Trophoblast cell (in vitro differentiated cells and primary cell): ENCODE measurements at regions not wholly inside any gene's neighbourhood (a gene's known extent, or its start where the extent isn't known, plus 50 kb on each side); places are given as distances from the start of the nearest gene placed in this dataset.

Experiments used
- DNase-seq, 2 donors: peaks; one replicate each; pipeline ENCODE4 v3.0.0-alpha.2; 2016
- H2AFZ ChIP-seq: 2 replicates; pipeline ENCODE4 v1.6.1; 2013; ENCODE audit warnings: low read length, moderate library complexity, mild to moderate bottlenecking; ENCODE audit not compliant: insufficient read depth, poor library complexity
- H2AK5ac ChIP-seq: 2 replicates; pipeline ENCODE4 v1.6.1; 2013; ENCODE audit warnings: mild to moderate bottlenecking, low read length
- H2BK120ac ChIP-seq: 2 replicates; pipeline ENCODE4 v1.6.1; 2013; ENCODE audit warnings: low read length, mild to moderate bottlenecking, moderate library complexity; ENCODE audit not compliant: insufficient read depth, poor library complexity
- H2BK12ac ChIP-seq: 2 replicates; pipeline ENCODE4 v1.6.1; 2013; ENCODE audit warnings: mild to moderate bottlenecking, low read length, moderate library complexity
- H2BK5ac ChIP-seq: 2 replicates; pipeline ENCODE4 v1.6.1; 2013; ENCODE audit warnings: low read length, low read depth, moderate library complexity, mild to moderate bottlenecking; ENCODE audit not compliant: poor library complexity
- H3K14ac ChIP-seq: 2 replicates; pipeline ENCODE4 v1.6.1; 2013; ENCODE audit warnings: mild to moderate bottlenecking, low read length
- H3K18ac ChIP-seq: 2 replicates; pipeline ENCODE4 v1.6.1; 2013; ENCODE audit warnings: mild to moderate bottlenecking, low read length
- H3K23ac ChIP-seq: 2 replicates; pipeline ENCODE4 v1.6.1; 2013; ENCODE audit warnings: low read length
- H3K27ac ChIP-seq: 2 replicates; pipeline ENCODE4 v1.5.1; 2013; ENCODE audit warnings: low read depth, mild to moderate bottlenecking, inconsistent platforms, low read length, moderate library complexity
- H3K27me3 ChIP-seq: 2 replicates; pipeline ENCODE4 v1.6.1; 2013; ENCODE audit warnings: inconsistent platforms, mild to moderate bottlenecking, low read length, moderate library complexity; ENCODE audit not compliant: insufficient read depth
- H3K36me3 ChIP-seq, 2 experiments: 1 replicate in 1 of 2; 2 replicates in 1 of 2; pipeline ENCODE4 v1.6.1; 2013; ENCODE audit warnings: low read length in 2 of 2, mild to moderate bottlenecking in 2 of 2, moderate library complexity in 1 of 2; ENCODE audit not compliant: insufficient read depth in 2 of 2, control insufficient read depth in 1 of 2
- H3K4ac ChIP-seq: 2 replicates; pipeline ENCODE4 v1.6.1; 2013; ENCODE audit warnings: low read depth, mild to moderate bottlenecking, low read length, moderate library complexity
- H3K4me1 ChIP-seq, 2 experiments: 1 replicate in 1 of 2; 2 replicates in 1 of 2; pipeline ENCODE4 v1.6.1; 2013; ENCODE audit warnings: low read length in 2 of 2, mild to moderate bottlenecking in 2 of 2, moderate library complexity in 1 of 2; ENCODE audit not compliant: insufficient read depth in 2 of 2, control insufficient read depth in 1 of 2
- H3K4me2 ChIP-seq: 2 replicates; pipeline ENCODE4 v1.6.1; 2013; ENCODE audit warnings: inconsistent platforms, mild to moderate bottlenecking, low read length, moderate library complexity
- H3K4me3 ChIP-seq: 2 replicates; pipeline ENCODE4 v1.5.1; 2013; ENCODE audit warnings: mild to moderate bottlenecking, low read depth, low read length, inconsistent platforms
- H3K79me1 ChIP-seq: one replicate; pipeline ENCODE4 v1.6.1; 2013; ENCODE audit warnings: low read length
- H3K79me2 ChIP-seq: 2 replicates; pipeline ENCODE4 v1.6.1; 2013; ENCODE audit warnings: low read length, mild to moderate bottlenecking; ENCODE audit not compliant: control insufficient read depth, insufficient read depth, poor library complexity
- H3K9ac ChIP-seq: 2 replicates; pipeline ENCODE4 v1.6.1; 2013; ENCODE audit warnings: mild to moderate bottlenecking, low read length
- H3K9me3 ChIP-seq: 2 replicates; pipeline ENCODE4 v1.6.1; 2013; ENCODE audit warnings: low read depth, mild to moderate bottlenecking, control low read depth, inconsistent platforms, low read length; ENCODE audit not compliant: insufficient read depth
- H4K12ac ChIP-seq: 2 replicates; pipeline ENCODE4 v1.6.1; 2013; ENCODE audit warnings: low read depth, mild to moderate bottlenecking, low read length, moderate library complexity
- H4K8ac ChIP-seq: 2 replicates; pipeline ENCODE4 v1.6.1; 2013; ENCODE audit warnings: low read depth, mild to moderate bottlenecking, low read length, moderate library complexity
- H4K91ac ChIP-seq: one replicate; pipeline ENCODE4 v1.6.1; 2013; ENCODE audit warnings: low read depth, mild to moderate bottlenecking, low read length, moderate library complexity
- WGBS: extraction: QIAGEN DNeasy Blood & Tissue Kit; methylation state at CpG from one replicate; pipeline ENCODE4 v1.1.7; 2013; ENCODE audit warnings: missing lambda C conversion rate; ENCODE audit not compliant: insufficient read length, insufficient coverage; ENCODE audit errors: extremely low coverage; 5-methylcytosine and 5-hydroxymethylcytosine counted together

- Histone ChIP-seq H3K14ac (no peak overlapping the region), H3K9me3 (no peaks in the 10 kb centered on the region), H2BK5ac (no peak overlapping the region), H4K8ac (no peak overlapping the region), H3K4me2 (no peak overlapping the region), H2AFZ (no peak overlapping the region), H3K4ac (no peak overlapping the region), H2BK12ac (no peak overlapping the region), H3K36me3 (no peaks in the 10 kb centered on the region), H3K4me1 (no peaks in the 10 kb centered on the region), H3K27me3 (no peaks in the 10 kb centered on the region), H3K9ac (no peak overlapping the region), H3K4me3 (no peak overlapping the region), H2BK120ac (no peak overlapping the region), H3K18ac (no peak overlapping the region), H3K27ac (no peak overlapping the region), H2AK5ac (no peak overlapping the region), H3K23ac (no peak overlapping the region), H4K91ac (no peak overlapping the region), H4K12ac (no peak overlapping the region), H3K79me2 (no peaks in the 10 kb centered on the region), H3K79me1 (no peaks in the 10 kb centered on the region)
- WGBS, result no CpG with 5 or more reads among the region's 1 CpG
- no peak for DNase-seq
These were observed 488.7 kb upstream of the MEF2C start for GRCh38 chr5:89371646-89372045.

GRCh38 chr5:89359046-89359445 lies 476.1 kb upstream of the MEF2C start:
- H2BK5ac ChIP-seq, result no peak overlapping the region
- H3K23ac ChIP-seq, result no peak overlapping the region
- no peaks in the 10 kb centered on the region for H3K9me3 ChIP-seq
- H2AK5ac ChIP-seq, result no peak overlapping the region
- no peak for DNase-seq
- H3K18ac ChIP-seq, result no peak overlapping the region
- H3K14ac ChIP-seq, result no peak overlapping the region
- H4K12ac ChIP-seq, result no peak overlapping the region
- no peaks in the 10 kb centered on the region for H3K79me1 ChIP-seq
- H3K4me2 ChIP-seq, result no peak overlapping the region
- H3K27ac ChIP-seq, result no peak overlapping the region
- no peaks in the 10 kb centered on the region for H3K79me2 ChIP-seq
- H3K27me3 ChIP-seq, result no peaks in the 10 kb centered on the region
- no peaks in the 10 kb centered on the region for H3K36me3 ChIP-seq
- WGBS, result 100% methylated on average over 2 of the region's 3 CpGs
- H4K8ac ChIP-seq, result no peak overlapping the region
- H2BK120ac ChIP-seq, result no peak overlapping the region
- no peak overlapping the region for H2AFZ ChIP-seq
- no peak overlapping the region for H3K4me3 ChIP-seq
- H3K4me1 ChIP-seq, result no peaks in the 10 kb centered on the region
- H3K9ac ChIP-seq, result no peak overlapping the region
- H3K4ac ChIP-seq, result no peak overlapping the region
- no peak overlapping the region for H4K91ac ChIP-seq
- no peak overlapping the region for H2BK12ac ChIP-seq

GRCh38 chr5:89353837-89354551 lies 471.0 kb upstream of the MEF2C start:
- Histone ChIP-seq H3K79me2 (no peaks in the 10 kb centered on the region), H2AFZ (no peak overlapping the region), H3K23ac (no peak overlapping the region), H3K4me2 (no peak overlapping the region), H3K27ac (no peak overlapping the region), H4K8ac (no peak overlapping the region), H2BK12ac (no peak overlapping the region), H4K91ac (no peak overlapping the region), H3K4me3 (no peak overlapping the region), H3K4ac (no peak overlapping the region), H3K9ac (no peak overlapping the region), H3K79me1 (no peaks in the 10 kb centered on the region), H3K9me3 (no peaks in the 10 kb centered on the region), H3K36me3 (no peaks in the 10 kb centered on the region), H2BK5ac (no peak overlapping the region), H3K27me3 (no peaks in the 10 kb centered on the region), H3K4me1 (no peaks in the 10 kb centered on the region), H3K14ac (no peak overlapping the region), H2BK120ac (no peak overlapping the region), H3K18ac (no peak overlapping the region), H4K12ac (no peak overlapping the region), H2AK5ac (no peak overlapping the region)
- DNase-seq, result no peak
- WGBS, result no CpG with 5 or more reads among the region's 1 CpG

GRCh38 chr5:89351975-89352374 lies 469.0 kb upstream of the MEF2C start:
- Histone ChIP-seq H4K12ac (no peak overlapping the region), H3K23ac (no peak overlapping the region), H2AFZ (no peak overlapping the region), H3K79me1 (no peaks in the 10 kb centered on the region), H2BK5ac (no peak overlapping the region), H4K8ac (no peak overlapping the region), H3K18ac (no peak overlapping the region), H3K4me3 (no peak overlapping the region), H3K4me1 (no peaks in the 10 kb centered on the region), H3K27ac (no peak overlapping the region), H3K14ac (no peak overlapping the region), H3K9me3 (no peaks in the 10 kb centered on the region), H4K91ac (no peak overlapping the region), H3K27me3 (no peaks in the 10 kb centered on the region), H2BK12ac (no peak overlapping the region), H3K79me2 (no peaks in the 10 kb centered on the region), H3K36me3 (no peaks in the 10 kb centered on the region), H3K9ac (no peak overlapping the region), H2BK120ac (no peak overlapping the region), H3K4ac (no peak overlapping the region), H3K4me2 (no peak overlapping the region), H2AK5ac (no peak overlapping the region)
- peak in 1 of 2 donors; percentile 12 for DNase-seq
